ENCODE measurements at regions not wholly inside any gene's neighbourhood (a gene's known extent, or its start where the extent isn't known, plus 50 kb on each side); places are given as distances from the start of the nearest gene placed in this dataset.

DNA sequence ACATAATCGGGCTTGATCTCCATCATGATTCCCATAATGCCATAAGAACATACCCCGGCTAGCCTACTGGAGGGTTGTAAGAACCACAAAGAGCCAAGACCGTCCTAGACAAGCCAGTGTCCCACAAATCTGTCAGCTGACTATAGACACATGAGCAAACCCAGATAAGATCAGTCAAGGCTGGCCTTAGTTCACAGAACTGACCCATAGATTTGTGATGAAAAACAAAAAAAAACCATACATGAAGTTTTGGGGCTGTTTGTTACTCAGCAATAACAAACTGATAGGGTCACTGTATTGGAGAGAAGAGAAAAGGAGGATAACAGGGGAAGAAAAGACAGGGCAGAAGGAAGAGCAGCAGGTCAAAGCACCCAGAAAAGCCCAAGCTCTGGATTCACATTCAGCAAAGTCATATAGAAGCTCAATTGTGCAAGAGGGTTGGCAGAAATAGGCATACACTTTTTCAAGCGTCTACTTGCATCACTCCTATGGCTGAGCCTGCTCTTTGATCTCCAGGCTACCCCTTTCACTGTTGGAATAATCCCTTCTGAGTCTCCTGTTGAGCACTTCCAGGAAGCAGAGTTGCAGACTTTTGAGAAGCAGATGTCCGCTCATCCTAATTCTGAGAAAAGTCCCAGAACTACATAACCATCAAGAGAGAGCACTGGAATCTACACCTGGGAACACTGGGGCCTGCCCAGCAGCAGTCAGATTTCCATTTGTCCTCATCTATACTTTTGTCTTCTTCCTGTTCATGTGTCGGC is 122.0 kb upstream of the HABP2 start:
- TF ChIP-seq SIN3A (IDR thresholded peaks at IDR 0.05; ENCODE audit: borderline replicate concordance, insufficient read depth, low read length), result no peak
- TF ChIP-seq FOXP2 (optimal IDR thresholded peaks at IDR 0.05; ENCODE audit: borderline replicate concordance, extremely low read depth, extremely low read length, insufficient read depth), result no peak
- TF ChIP-seq, protein P1, sequence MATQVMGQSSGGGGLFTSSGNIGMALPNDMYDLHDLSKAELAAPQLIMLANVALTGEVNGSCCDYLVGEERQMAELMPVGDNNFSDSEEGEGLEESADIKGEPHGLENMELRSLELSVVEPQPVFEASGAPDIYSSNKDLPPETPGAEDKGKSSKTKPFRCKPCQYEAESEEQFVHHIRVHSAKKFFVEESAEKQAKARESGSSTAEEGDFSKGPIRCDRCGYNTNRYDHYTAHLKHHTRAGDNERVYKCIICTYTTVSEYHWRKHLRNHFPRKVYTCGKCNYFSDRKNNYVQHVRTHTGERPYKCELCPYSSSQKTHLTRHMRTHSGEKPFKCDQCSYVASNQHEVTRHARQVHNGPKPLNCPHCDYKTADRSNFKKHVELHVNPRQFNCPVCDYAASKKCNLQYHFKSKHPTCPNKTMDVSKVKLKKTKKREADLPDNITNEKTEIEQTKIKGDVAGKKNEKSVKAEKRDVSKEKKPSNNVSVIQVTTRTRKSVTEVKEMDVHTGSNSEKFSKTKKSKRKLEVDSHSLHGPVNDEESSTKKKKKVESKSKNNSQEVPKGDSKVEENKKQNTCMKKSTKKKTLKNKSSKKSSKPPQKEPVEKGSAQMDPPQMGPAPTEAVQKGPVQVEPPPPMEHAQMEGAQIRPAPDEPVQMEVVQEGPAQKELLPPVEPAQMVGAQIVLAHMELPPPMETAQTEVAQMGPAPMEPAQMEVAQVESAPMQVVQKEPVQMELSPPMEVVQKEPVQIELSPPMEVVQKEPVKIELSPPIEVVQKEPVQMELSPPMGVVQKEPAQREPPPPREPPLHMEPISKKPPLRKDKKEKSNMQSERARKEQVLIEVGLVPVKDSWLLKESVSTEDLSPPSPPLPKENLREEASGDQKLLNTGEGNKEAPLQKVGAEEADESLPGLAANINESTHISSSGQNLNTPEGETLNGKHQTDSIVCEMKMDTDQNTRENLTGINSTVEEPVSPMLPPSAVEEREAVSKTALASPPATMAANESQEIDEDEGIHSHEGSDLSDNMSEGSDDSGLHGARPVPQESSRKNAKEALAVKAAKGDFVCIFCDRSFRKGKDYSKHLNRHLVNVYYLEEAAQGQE (IDR thresholded peaks at IDR 0.05; ENCODE audit: insufficient read depth in 1 of 2, low read depth in 2 of 2, low read length in 2 of 2), result no peak
- TF ChIP-seq POLR2AphosphoS5 (IDR thresholded peaks at IDR 0.05; ENCODE audit: low read depth, low read length), result no peak
- no peak for TF ChIP-seq TAF1 (IDR thresholded peaks at IDR 0.05; ENCODE audit: borderline replicate concordance, insufficient read depth, low read length)

DNA sequence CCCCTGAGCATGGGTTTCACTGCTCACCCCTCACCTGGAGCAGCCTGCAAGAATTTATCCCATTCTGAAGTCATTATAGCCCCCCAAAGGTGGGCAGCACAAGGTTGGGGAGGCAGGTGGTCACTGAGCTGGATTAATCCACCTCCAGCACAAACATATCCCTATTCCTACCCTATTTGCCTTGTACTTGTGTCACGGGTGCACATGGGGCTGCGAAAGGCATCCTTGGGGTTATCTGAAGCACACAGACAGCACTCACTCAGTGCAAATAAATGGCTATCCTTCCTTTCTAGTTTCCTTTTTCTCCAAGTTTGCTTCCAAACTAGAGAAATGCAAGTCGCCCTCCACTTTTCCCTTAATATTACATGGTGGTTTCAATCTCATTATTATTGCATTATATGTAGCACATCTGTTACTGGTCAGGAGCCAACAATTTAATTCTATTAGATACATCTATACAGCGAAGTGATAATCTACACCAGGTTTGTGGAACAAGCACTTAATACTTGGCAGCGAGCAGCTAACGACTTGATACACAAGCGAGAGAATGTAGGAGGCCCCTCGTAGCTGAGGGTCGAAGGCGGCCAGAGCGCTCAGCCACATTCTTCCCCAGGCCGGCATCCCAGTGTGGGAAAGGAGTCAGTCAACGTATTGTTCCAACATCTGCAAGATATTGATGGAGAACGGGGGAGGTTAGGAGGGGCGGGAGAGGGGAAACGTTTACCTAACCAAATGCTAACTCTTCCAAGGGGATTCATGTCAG is 121.3 kb upstream of the HABP2 start:
- TF ChIP-seq SIN3A (IDR thresholded peaks at IDR 0.05; ENCODE audit: borderline replicate concordance, insufficient read depth, low read length), result no peak
- TF ChIP-seq POLR2AphosphoS5 (IDR thresholded peaks at IDR 0.05; ENCODE audit: low read depth, low read length), result no peak
- TF ChIP-seq, protein P1 (IDR thresholded peaks at IDR 0.05; ENCODE audit: insufficient read depth in 1 of 2, low read depth in 2 of 2, low read length in 2 of 2), result no peak
- TF ChIP-seq FOXP2 (optimal IDR thresholded peaks at IDR 0.05; ENCODE audit: borderline replicate concordance, extremely low read depth, extremely low read length, insufficient read depth), result no peak
- no peak for TF ChIP-seq TAF1 (IDR thresholded peaks at IDR 0.05; ENCODE audit: borderline replicate concordance, insufficient read depth, low read length)

DNA sequence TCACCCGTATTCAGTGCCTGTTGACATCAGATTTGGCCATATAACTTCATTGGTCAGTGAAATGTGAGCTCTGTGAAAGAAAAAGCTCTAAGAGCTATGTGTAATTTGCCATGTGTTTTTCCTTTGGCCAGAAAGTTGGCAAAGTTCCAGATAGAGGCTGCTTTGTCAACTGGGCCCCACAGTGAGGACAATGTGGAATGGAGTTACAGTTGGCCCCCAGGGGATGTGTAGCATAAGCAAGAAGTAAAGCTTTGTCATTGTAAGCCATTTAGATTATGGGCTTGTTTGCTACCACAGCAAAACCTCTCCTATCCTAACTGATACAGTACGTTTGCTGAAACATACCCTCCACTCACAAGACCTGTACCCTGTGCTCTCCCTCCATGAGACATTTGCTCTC is 119.1 kb upstream of the HABP2 start:
- TF ChIP-seq POLR2AphosphoS5 (IDR thresholded peaks at IDR 0.05; ENCODE audit: low read depth, low read length) (no peak), TAF1 (IDR thresholded peaks at IDR 0.05; ENCODE audit: borderline replicate concordance, insufficient read depth, low read length) (no peak), SIN3A (IDR thresholded peaks at IDR 0.05; ENCODE audit: borderline replicate concordance, insufficient read depth, low read length) (no peak), FOXP2 (optimal IDR thresholded peaks at IDR 0.05; ENCODE audit: borderline replicate concordance, extremely low read depth, extremely low read length, insufficient read depth) (no peak)
- TF ChIP-seq, protein P1 (IDR thresholded peaks at IDR 0.05; ENCODE audit: insufficient read depth in 1 of 2, low read depth in 2 of 2, low read length in 2 of 2), result no peak

DNA sequence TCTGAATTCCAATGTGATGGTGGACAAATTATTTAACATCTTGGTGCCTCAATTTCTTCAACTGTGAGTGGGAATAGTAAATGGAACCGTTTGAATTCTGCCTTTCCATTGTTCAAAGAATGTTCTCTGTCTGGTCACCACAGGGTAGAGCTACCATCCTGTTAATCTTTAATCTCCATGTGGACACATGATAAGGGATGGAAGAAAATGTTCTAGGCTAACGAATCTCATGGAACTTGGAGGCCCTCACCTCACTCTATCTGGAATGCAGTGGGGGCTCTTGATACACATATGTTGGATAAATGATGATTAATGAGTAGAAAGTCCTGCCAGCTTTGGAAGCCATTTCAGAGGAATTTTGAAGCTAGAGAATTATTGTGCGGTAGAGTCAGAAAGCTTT is 118.5 kb upstream of the HABP2 start:
- TF ChIP-seq, protein P1 (IDR thresholded peaks at IDR 0.05; ENCODE audit: insufficient read depth in 1 of 2, low read depth in 2 of 2, low read length in 2 of 2), result no peak
- no peak for TF ChIP-seq SIN3A (IDR thresholded peaks at IDR 0.05; ENCODE audit: borderline replicate concordance, insufficient read depth, low read length)
- TF ChIP-seq TAF1 (IDR thresholded peaks at IDR 0.05; ENCODE audit: borderline replicate concordance, insufficient read depth, low read length), result no peak
- TF ChIP-seq POLR2AphosphoS5 (IDR thresholded peaks at IDR 0.05; ENCODE audit: low read depth, low read length), result no peak
- TF ChIP-seq FOXP2 (optimal IDR thresholded peaks at IDR 0.05; ENCODE audit: borderline replicate concordance, extremely low read depth, extremely low read length, insufficient read depth), result no peak

Measured in PFSK-1 (cell line).